Ishikawa (cell line): ENCODE measurements at regions not wholly inside any gene's neighbourhood (a gene's known extent, or its start where the extent isn't known, plus 50 kb on each side); places are given as distances from the start of the nearest gene placed in this dataset.

Experiments used
- CEBPB ChIP-seq: IDR thresholded peaks from 2 replicates; pipeline ENCODE4 v1.6.1; 2012
- CREB1 ChIP-seq: IDR thresholded peaks from 2 replicates; pipeline ENCODE4 v1.6.1; 2012; ENCODE audit warnings: low read depth
- EGR1 ChIP-seq: IDR thresholded peaks from 2 replicates; pipeline ENCODE4 v1.6.1; 2012
- EP300 ChIP-seq: IDR thresholded peaks from 2 replicates; pipeline ENCODE4 v1.6.1; 2012; ENCODE audit warnings: borderline replicate concordance
- FOXM1 ChIP-seq: IDR thresholded peaks from 2 replicates; pipeline ENCODE4 v1.6.1; 2012; ENCODE audit warnings: low read depth, borderline replicate concordance
- MAX ChIP-seq: IDR thresholded peaks from 2 replicates; pipeline ENCODE4 v1.6.1; 2012
- NFIC ChIP-seq: IDR thresholded peaks from 2 replicates; pipeline ENCODE4 v1.6.1; 2012
- RAD21 ChIP-seq: IDR thresholded peaks from 2 replicates; pipeline ENCODE4 v1.6.1; 2012; ENCODE audit warnings: low read depth
- REST ChIP-seq: IDR thresholded peaks from 2 replicates; pipeline ENCODE4 v1.6.1; 2012; ENCODE audit warnings: low read depth, mild to moderate bottlenecking
- TAF1 ChIP-seq: IDR thresholded peaks from 2 replicates; pipeline ENCODE4 v1.6.1; 2012; ENCODE audit warnings: low read depth, mild to moderate bottlenecking
- TCF12 ChIP-seq: IDR thresholded peaks from 2 replicates; pipeline ENCODE4 v1.6.1; 2012; ENCODE audit warnings: low read depth
- TEAD4 ChIP-seq: IDR thresholded peaks from 2 replicates; pipeline ENCODE4 v1.6.1; 2012
- YY1 ChIP-seq: IDR thresholded peaks from 2 replicates; pipeline ENCODE4 v1.6.1; 2012; ENCODE audit warnings: low read depth
- ZBTB7A ChIP-seq: IDR thresholded peaks from 2 replicates; pipeline ENCODE4 v1.6.1; 2012; ENCODE audit warnings: low read depth
- TF ChIP-seq, protein P1 (sequence below): IDR thresholded peaks from 2 replicates; pipeline ENCODE4 v1.6.1; 2012

- TF ChIP-seq MAX (no peak), RAD21 (no peak), TCF12 (no peak), ZBTB7A (no peak), TAF1 (no peak), NFIC (no peak), EGR1 (no peak), TEAD4 (no peak), REST (no peak), FOXM1 (no peak), EP300 (no peak), CEBPB (no peak), YY1 (no peak)
- TF ChIP-seq, protein P1, sequence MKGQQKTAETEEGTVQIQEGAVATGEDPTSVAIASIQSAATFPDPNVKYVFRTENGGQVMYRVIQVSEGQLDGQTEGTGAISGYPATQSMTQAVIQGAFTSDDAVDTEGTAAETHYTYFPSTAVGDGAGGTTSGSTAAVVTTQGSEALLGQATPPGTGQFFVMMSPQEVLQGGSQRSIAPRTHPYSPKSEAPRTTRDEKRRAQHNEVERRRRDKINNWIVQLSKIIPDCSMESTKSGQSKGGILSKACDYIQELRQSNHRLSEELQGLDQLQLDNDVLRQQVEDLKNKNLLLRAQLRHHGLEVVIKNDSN = no peak
Measured at GRCh38 chr14:83969998-83970397, 1559.9 kb upstream of the FLRT2 start.

DNA sequence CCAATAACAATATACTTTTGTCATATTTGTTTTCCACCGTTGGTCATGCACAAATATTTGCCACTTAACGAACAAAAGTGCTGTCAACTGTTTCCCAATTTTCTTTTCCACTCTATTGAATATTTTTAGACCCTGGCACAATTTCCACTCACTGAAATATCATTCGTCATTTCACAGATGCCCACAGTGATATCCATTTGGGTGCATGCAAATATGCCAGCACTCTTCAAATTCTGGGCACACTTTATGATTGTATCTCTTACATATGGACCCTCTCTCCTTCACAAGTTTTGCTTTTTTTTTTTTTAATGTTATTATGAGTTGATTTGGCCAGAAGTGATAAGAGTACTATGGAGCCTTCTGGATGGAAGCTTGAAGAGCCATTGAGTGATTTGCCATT is 1557.3 kb upstream of the FLRT2 start:
- TF ChIP-seq TAF1 (no peak), REST (no peak), CEBPB (no peak), ZBTB7A (no peak), EGR1 (no peak), TCF12 (no peak), MAX (no peak), FOXM1 (no peak), NFIC (no peak), CREB1 (no peak), RAD21 (no peak), TEAD4 (no peak), YY1 (no peak), EP300 (no peak)
- TF ChIP-seq, protein P1 = no peak

DNA sequence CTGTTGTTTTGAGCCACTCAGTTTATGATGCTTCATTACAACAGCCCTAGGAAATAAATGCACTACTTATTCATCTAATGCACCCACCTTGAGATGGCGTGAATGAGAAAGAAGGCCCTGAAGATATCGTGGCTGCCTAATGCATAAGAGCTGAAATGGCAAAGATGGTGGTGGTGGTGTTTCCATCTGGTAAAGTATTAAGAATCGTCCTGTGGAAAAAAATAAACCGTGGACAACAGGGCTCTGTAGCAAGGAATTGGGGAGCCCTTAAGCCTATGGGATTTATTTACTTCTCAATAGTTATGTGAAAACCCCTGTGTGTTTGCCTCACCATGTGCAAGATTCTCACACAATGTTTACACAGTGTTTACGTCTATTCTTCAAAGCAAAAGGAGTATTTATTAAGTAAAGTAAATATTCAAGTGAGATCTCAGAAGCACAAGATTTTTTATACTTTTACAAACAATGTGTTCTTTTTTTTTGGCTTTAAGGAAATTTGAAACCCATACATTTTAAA is 1555.2 kb upstream of the FLRT2 start:
- TF ChIP-seq ZBTB7A (no peak), TCF12 (no peak), CEBPB (no peak)

GRCh38 chr14:83975435-83975834 is 1554.5 kb upstream of the FLRT2 start:
- no peak for TF ChIP-seq ZBTB7A

- no peak for TF ChIP-seq CREB1
- no peak for TF ChIP-seq TCF12
- TF ChIP-seq RAD21 = no peak
- TF ChIP-seq, protein P1 = no peak
- TF ChIP-seq MAX = no peak
- no peak for TF ChIP-seq REST
- no peak for TF ChIP-seq TEAD4
- TF ChIP-seq EGR1 = no peak
- TF ChIP-seq YY1 = no peak
- no peak for TF ChIP-seq CEBPB
- no peak for TF ChIP-seq FOXM1
Measured at GRCh38 chr14:83975841-83976770, 1553.8 kb upstream of the FLRT2 start.
